GM18520 (cell line): ENCODE measurements at regions not wholly inside any gene's neighbourhood (a gene's known extent, or its start where the extent isn't known, plus 50 kb on each side); places are given as distances from the start of the nearest gene placed in this dataset.

Experiments
- ATAC-seq: cut with Tn5 transposase; IDR thresholded peaks from one replicate; pipeline ENCODE4 v1.9.1; 2021; ENCODE audit not compliant: unreplicated experiment

DNA sequence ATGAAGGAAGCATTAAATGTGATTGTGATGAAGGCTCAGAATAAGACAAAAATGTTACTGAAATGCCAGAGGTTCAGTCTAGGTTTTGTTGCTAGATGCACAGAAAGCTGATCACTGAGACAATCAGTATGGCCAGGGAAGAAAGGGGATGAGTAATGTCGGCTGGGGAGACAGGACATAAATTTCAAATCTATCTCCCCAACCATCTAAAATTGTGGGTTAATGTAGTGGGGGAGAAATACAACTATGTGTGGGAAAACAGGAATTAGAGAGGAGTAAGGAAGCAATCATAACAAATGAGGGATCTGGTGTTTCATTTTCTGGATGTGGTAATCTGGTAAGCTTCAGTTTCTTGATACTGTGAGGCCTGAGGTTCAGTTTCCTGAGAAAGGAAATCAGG, 1111.0 kb downstream of the XPNPEP1 start:
- no peak for ATAC-seq

DNA sequence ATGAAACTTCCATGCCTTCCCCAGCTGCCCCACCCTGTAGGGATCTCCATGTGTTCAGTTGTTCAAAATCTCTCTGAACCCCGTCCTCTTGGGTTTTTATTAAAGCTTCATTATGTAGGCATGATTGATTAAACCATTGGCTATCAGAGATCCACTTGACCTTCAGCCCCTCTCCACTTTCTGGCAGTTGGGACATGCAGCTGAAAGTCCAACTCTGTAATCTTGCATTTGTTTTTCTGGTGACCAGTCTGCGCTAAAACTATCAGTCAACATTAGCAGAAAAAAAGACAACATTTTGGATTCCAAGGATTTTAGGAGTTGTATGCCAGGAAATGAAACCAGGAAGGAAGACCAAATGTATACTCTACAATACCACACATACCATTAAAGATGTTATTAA, 1115.1 kb downstream of the XPNPEP1 start:
- no peak for ATAC-seq

DNA sequence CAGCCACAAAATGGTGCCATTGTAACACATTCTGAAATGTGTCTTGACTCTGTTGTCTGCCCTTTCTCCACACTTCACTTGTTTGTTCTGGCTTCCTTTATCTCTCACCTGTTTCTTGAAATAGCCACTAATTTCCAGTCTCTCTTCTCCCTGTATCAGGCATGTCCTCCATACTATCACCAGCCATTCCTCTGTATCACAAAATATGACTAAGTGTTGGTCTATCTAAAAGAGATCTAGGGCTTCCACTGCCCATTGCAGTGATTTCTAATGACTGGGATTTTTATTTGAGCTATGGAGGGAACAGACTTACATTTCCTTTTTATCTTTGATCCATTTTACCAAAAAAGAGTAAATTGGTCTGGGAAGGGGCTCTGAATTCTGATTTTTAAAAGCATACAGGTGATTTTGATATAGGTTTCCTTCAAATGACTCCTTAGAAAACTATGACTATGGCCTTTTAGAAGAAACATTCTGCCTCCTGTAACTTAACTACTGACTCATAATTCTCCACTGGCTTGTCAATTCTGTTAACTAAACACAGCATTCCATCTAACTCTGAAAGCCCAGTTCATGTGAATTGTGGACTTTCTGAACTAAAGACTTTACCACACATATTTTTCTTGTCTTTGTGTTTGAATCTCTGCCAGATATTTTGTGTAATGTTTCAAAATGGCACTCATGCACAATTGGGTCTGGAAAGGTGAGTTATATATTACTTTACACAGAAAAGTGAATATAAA, 1121.4 kb downstream of the XPNPEP1 start:
- ATAC-seq, result no peak

DNA sequence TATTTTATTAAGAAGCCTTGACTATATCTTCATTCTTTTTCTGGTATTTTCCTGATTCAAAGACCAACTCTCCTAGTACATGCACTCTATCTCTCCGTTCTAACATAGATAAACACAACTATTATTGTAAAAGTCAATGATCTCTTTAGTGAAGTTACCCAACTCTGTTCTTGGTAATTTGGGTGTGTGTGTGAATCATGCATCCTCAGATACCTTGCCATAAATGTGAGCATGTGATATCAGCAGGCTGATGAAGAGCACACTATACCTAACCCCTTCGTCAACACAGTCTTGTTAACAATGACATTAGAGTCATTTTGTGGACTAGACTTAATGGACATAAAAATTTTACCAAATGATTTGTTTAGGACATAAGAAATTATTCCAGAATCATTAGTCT, 1122.1 kb downstream of the XPNPEP1 start:
- ATAC-seq, result no peak

DNA sequence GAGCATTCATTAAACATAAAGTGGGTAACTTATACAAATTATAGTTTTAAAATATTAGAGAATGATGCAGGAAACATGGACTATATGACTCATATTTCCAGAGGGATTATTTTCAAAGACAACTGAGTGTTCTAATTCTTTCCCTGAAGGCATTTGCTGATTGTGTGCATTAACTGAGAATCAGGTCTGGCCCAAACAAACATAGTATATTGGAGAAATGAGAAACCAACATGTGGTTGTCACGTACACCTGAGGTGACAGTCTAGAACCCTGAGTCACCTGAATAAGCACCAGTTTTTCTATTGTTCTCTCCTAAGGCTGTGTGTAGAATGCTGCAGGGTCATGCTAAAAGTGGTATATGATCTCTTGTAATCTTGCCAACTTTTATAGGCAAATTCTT, 1125.7 kb downstream of the XPNPEP1 start:
- no peak for ATAC-seq

DNA sequence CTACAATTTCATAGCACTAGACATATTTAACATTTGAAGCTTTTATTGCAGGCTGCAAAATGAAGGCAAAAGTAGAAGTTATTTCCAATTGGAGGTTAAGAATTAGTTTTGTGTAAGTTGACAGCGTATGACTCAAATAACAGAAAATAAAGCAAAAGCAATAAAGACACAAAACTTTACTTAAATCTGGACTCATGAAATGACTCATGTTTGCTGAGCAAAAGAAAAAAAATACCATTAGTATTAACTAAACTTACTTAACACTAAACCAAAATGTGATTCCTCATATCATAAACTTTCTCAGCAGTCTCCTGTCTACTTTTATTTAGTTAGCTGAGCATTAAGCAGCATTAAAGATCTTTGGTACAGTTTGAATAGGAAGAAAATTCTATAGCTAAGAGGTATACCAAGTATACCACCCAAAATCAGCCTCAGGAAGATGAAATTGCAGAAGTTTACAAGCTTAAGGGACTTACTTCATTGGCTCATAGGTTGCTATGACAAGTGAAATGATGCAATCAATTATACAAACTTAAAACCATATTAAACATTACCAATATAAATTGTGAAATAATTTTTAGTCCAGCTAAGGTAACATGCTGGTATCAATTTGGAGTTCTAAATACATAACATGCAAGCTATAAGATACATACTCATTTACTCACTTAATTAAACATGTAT, 1131.4 kb downstream of the XPNPEP1 start:
- ATAC-seq, result no peak

DNA sequence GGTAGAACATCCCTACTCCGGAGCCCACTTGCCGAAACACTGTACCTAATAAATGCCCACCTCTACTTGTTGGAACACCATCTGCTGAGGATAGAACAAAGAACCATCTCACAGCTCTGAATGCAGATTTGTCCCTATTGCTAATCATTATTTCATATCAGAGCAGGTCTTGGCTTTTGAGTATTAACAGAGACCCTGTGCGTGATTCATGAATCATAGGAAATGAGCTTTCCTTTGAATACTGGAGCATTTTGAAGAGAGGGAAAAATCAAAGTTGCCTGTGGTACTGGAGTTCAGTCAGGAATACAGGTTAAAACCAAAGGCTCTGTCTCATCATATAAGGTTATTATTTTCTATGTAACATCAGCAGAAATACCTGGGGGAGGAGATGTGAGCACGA, 1132.3 kb downstream of the XPNPEP1 start:
- no peak for ATAC-seq

DNA sequence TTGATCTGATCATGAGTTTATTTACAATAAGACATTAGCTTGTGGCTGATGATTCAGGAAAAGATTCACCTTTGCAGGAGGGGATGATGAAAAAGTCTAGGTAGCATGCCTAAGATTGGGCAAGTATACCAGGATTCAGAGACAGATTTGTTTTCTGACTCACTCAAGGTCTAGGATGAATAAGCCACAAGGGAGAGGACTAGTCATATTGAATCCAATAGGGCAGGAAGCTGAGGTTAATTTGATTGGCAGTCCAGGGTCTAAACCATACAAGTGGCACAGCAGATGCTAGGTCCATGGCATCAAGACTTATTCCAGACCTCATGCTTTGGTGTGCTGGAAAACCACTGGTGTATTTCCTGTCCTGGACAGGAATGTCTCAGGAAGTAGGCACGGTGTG, 1133.4 kb downstream of the XPNPEP1 start:
- peak; percentile 66 for ATAC-seq

DNA sequence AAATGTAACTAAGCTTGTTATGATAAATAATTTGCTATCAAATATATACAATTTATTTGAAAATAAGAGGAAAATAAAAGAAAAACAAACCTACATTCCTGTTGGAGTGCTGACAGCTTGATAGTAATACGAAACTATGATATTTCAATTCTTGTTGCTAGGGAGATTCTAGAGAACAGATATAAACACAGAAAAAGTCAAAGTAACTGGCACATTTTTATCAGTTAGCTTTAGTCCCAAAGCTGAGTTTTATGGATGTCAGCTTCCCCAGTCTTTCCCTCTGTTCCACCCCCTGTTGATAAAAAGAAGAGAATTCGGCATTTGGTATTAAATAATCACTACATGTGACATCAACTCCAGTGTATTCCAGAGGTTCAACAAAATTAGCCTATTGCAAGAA, 1134.0 kb downstream of the XPNPEP1 start:
- ATAC-seq, result no peak

DNA sequence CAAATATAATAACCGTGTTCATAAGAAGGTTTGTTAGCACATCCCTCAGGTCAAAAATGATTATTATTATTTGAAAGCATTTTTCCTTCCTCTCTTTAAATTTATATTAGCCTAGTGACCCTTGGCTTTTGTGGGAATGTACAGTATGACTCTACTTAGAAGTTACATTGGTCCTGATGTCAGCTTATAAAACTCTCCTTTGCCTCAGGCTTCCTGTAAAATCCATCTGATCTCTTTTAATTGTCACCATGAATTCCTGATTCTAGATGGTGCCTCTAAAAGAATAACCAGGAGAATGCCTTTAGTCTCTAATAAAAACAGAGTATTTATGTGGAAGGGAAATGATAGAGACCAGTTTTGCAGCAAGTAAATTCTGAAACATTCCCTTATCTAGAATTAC, 1134.4 kb downstream of the XPNPEP1 start:
- ATAC-seq, result no peak

DNA sequence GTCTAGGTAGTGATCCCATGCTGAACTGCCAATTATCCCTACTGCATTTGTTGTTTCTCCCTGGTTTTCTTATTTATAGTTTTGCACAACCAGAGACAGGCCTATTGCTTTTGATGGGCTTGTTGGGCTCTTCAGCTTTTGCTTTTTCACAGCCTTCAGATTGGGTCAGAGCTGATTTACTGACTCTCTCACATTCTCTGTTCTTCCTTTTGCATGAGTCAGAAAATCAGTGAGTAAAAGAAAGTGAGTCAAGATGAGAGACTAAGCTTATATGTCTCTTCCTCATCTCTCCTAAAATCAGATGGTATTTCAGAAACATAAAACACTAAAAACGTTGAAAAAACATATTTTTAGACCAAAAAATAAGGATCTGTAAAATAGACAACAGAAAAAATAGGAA, 1135.4 kb downstream of the XPNPEP1 start:
- no peak for ATAC-seq

DNA sequence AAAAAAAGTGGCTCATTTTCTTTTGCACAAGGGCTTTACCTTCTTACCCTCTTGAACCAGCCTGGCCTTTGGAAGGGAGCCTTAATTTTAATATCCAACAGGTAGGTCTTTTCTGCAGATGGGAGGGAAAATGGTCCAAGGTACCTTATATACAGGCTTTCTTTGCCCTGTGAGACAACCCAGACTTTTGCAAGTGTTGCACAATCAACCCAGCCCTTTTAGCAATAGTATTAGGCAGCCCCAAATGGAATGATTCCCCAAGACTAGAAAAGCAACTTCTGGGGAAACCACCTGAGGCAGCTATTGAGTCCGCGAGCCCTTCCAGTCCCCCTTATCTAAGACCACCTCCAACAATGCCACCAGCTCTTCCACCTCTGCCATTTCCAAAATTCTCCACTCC, 1138.3 kb downstream of the XPNPEP1 start:
- ATAC-seq, result no peak

DNA sequence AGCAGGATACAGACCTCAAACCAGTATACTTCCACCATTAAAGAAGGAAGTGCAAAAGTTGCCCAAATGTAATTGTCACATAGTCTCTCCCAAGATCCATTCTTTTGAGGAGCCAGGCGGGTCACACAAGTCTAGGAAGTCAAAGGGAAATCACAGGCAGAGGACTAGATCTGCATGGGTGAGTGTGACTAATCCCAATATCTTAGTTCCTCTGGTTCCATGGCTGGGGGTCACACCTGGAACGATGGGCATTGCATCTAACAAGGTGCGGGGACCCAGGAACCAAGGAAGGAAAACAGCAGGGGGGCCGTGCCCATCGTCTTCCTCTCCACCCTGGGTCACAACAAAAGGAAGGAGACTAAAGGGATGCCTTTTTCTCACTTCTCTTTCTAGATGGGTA, 1138.8 kb downstream of the XPNPEP1 start:
- no peak for ATAC-seq

DNA sequence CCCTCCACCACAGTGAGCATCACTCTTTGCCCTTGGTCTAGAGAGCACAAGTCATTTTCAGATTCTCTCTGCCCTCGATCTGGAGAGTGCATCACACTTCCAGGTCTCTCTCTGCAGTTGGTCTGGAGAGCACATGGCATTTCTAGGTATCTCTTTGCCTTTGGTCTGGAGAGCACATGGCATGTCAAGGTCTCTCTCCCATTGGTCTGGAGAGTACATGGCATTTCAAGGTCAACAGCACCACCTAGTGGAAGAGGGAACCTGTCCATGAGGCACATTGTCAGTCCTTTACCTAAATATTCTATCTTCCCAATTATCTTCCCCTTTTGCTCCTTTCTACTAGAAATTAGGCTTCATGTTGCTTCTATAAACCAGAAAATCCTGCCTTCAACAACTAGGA, 1139.4 kb downstream of the XPNPEP1 start:
- ATAC-seq, result no peak

DNA sequence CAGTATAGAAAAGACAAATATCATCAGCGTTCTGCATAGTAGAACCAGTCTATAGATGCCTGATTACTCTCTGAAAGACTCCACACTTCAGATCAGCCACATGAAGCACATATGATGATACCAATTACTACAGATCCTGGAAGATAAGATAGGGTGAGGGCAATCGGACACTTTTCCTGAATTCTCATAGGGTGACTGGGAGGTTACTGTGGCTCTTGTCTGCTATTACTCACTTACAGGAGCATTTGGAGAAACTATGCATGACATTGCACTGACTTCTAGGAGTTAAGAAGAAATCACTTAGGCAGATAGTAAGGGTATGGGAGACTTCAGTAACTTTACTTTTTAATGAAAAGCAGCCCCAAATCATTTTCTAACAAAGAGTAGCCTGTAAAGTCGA, 1140.9 kb downstream of the XPNPEP1 start:
- ATAC-seq, result no peak

DNA sequence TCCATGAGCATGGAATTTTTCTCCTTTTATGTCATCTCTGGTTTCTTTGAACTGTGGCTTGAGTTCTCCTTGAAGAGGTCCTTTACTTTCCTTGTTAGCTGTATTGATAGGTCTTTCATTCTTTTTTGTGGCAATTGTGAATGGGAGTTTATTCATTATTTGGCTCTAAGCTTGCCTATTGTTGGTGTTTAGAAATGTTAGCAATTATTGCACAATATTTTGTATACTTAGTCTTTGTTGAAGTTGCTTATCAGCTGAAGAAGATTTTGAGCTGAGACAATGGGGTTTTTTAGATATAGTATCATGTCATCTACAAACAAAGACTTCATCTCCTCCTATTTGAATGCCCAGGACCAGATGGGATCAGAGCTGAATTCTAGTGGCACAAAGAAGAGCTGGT, 1143.8 kb downstream of the XPNPEP1 start:
- ATAC-seq, result no peak

DNA sequence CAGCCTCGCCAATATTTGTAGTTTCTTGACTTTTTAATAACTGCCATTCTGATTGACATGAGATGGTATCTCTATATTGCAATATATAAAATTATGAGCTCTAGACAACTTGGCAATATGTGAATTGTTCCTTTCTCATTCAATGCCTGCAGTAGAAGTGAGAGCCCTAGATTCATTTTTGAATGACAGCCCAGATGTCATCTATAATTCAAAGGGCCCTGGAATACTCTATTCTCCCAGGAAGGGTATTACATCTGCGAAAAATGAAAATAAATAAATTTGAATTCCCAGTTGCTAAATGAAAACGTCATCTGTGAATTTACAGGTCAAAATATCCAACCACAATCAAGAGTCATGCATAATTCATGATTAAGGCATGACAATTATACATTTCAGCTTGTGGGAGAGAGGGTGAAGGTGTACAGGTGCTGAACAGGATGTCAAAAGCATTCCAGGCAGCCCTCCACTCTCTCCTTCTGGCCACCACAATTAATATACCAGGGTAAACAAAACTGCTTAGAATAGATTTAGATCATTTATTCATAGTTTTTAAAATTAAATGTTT, 1147.3 kb downstream of the XPNPEP1 start:
- no peak for ATAC-seq

DNA sequence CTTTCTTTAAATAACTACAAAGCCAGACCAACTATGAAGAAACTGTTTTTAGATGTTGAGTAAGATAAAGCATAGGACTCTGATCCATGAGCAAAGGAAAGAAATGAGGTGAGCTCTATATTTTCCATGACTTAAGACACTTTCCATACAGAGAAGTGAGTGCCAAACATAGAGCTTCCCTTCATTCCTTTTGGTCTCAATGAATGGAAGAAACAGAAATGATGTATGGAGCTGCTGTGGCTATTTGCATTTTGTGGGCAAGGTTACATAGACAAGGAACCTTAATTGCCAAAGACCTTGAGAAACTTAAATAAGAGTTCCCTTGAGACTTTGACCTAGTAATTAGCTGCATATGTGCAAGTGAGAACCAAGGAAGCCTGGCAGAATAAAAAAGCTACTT, 1152.2 kb downstream of the XPNPEP1 start:
- no peak for ATAC-seq

DNA sequence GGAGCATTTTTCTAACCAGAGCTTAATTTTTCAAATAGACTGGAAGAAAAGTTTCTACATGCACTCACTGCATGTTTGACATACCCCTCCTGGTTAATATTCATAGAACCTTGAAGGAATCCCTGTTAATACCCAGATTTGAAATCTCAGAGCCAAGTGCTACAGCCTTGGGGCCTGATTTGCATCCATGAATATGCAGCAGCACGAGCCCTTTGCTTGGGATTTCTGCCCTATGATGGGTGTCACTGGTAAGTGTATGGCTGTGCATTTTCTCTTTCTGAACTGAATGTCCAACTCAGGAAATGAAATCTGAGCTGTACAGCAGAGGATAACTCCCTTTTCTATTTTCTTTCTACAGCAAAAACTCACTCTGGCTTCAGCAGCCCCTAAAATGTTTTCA, 1157.5 kb downstream of the XPNPEP1 start:
- no peak for ATAC-seq

DNA sequence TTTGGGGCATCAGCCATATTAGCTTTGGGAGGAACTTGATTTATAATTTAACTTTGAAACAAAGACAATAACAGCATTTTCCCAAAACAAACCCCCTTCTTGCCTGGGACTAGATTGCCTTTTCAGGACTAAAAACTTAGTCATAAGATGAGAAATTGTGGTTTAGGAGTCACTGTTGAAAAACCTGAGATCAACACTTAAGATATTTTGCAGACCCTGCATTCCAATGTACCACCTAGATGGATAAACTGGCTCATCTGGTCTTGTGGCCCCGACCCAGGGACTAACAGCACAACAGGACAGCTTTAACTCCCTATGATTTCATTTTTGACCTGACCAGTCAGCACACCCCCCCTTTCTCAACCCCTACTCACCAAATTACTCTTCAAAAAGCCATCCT, 1165.4 kb downstream of the XPNPEP1 start:
- ATAC-seq, result no peak

DNA sequence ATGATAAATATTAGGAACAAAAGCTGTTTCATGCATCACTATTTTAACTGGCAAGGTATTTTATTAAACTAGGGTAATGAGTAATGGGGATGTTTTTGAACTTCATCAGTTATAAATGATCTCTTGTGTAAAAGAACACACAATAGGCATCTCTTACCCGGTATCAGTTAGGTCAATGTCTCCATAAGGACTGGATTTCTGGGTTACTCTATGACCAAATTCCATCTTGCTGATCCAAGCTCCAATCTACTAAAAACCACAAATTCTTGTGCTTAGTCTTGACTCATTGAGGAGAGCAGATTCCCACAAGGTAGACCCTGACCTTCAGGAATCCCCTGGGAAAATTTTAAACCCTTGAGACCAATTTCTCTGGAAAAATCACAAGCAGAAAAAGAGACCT, 1167.7 kb downstream of the XPNPEP1 start:
- ATAC-seq, result no peak

DNA sequence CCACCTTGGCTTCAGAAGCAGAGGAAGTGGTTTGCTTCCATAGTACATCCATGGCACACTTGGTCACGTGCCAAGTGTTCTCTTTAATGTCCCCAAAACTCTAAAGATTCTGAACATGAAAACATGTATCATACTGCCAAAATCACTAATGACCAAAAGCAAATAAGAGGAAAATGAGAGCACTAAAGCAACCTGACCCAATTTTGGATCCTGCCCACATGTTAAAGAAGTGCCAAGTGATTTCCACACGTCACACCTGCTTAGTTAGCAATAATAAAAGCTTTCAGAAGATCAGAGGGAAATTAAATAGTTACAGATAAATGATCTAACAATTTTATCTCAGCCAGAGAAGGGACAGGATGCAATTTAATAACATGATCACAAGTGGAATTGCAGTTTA, 1170.0 kb downstream of the XPNPEP1 start:
- no peak for ATAC-seq

DNA sequence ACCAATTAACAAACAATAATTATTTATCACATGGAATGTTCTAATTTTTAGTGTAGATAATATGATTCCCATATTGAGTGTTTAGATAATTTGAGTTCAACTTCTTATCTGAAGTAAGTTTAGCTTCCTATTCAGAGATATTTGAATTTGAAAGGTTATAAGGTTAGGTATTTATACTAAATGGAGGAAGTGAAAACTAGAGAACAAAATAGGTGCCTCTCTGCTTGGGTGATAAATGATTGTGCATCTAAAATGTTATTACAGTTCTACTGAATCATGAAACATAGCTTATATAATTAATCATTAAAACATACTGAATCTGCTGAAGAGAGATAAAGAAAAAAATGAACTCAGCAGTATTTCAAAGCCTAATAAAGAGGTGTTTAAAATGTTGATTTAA, 1174.3 kb downstream of the XPNPEP1 start:
- no peak for ATAC-seq
